ENCODE measurements at regions not wholly inside any gene's neighbourhood (a gene's known extent, or its start where the extent isn't known, plus 50 kb on each side); places are given as distances from the start of the nearest gene placed in this dataset.
A peak's percentile ranks its signal among the peaks of the same experiment; 100 is the strongest.

- no peak for DNase-seq
Observed at GRCh38 chr4:111187108-111187507, 564.2 kb upstream of the PITX2 start.

GRCh38 chr4:111198446-111198845 is 575.6 kb upstream of the PITX2 start:
- DNase-seq: no peak

- no peak for DNase-seq
Observed at GRCh38 chr4:111204797-111205196, 581.9 kb upstream of the PITX2 start.

GRCh38 chr4:111208970-111209369 is 586.1 kb upstream of the PITX2 start:
- no peak for DNase-seq

- DNase-seq: no peak
Observed at GRCh38 chr4:111209706-111210105, 586.8 kb upstream of the PITX2 start.

- no peak for DNase-seq
Observed at GRCh38 chr4:111210595-111210994, 587.7 kb upstream of the PITX2 start.

GRCh38 chr4:111213531-111213930 is 590.7 kb upstream of the PITX2 start:
- DNase-seq: no peak

GRCh38 chr4:111214371-111214770 is 591.5 kb upstream of the PITX2 start:
- DNase-seq: no peak

- DNase-seq: no peak
Observed at GRCh38 chr4:111215755-111216154, 592.9 kb upstream of the PITX2 start.

GRCh38 chr4:111216791-111217190 is 593.9 kb upstream of the PITX2 start:
- DNase-seq: no peak

GRCh38 chr4:111221371-111221770 is 598.5 kb upstream of the PITX2 start:
- no peak for DNase-seq

- no peak for DNase-seq
Observed at GRCh38 chr4:111228396-111228795, 605.5 kb upstream of the PITX2 start.

GRCh38 chr4:111228874-111229273 is 606.0 kb upstream of the PITX2 start:
- no peak for DNase-seq

GRCh38 chr4:111230265-111230664 is 607.4 kb upstream of the PITX2 start:
- no peak for DNase-seq

GRCh38 chr4:111231281-111231680 is 608.4 kb upstream of the PITX2 start:
- DNase-seq: no peak

GRCh38 chr4:111234939-111235338 is 612.1 kb upstream of the PITX2 start:
- no peak for DNase-seq

GRCh38 chr4:111263836-111264235 is 641.0 kb upstream of the PITX2 start:
- DNase-seq: no peak

GRCh38 chr4:111266937-111267336 is 644.1 kb upstream of the PITX2 start:
- DNase-seq: no peak

GRCh38 chr4:111267786-111268185 is 644.9 kb upstream of the PITX2 start:
- no peak for DNase-seq

- DNase-seq: no peak
Observed at GRCh38 chr4:111268769-111269414, 646.0 kb upstream of the PITX2 start.

- DNase-seq: no peak
Observed at GRCh38 chr4:111269439-111269838, 646.6 kb upstream of the PITX2 start.

- no peak for DNase-seq
Observed at GRCh38 chr4:111274060-111274459, 651.2 kb upstream of the PITX2 start.

GRCh38 chr4:111274486-111274885 is 651.6 kb upstream of the PITX2 start:
- DNase-seq: peak; percentile 21

GRCh38 chr4:111281219-111281618 is 658.3 kb upstream of the PITX2 start:
- no peak for DNase-seq

GRCh38 chr4:111282035-111282434 is 659.2 kb upstream of the PITX2 start:
- DNase-seq: no peak

Measured in right hindlimb (tissue), 1 donor.